K562 (cell line): ENCODE measurements at regions not wholly inside any gene's neighbourhood (a gene's known extent, or its start where the extent isn't known, plus 50 kb on each side); places are given as distances from the start of the nearest gene placed in this dataset.
A peak's percentile ranks its signal among the peaks of the same experiment; 100 is the strongest.

Source experiments
- ARID1B ChIP-seq: fragments of 450-650 bp; IDR thresholded peaks from 2 replicates; pipeline ENCODE4 v1.6.1; 2016; ENCODE audit warnings: antibody characterized with exemption, mild to moderate bottlenecking, inconsistent platforms
- CCAR2 ChIP-seq: fragments of 200-400 bp; formaldehyde crosslinking; IDR thresholded peaks from 2 replicates; pipeline ENCODE4 v1.6.1; 2017; ENCODE audit warnings: mild to moderate bottlenecking, low read depth, low read length
- ESRRB ChIP-seq: fragments of 250-450 bp; sonication (Bioruptor Pico); IDR thresholded peaks from 2 replicates; pipeline ENCODE4 v1.5.0; 2020; ENCODE audit warnings: mild to moderate bottlenecking, moderate library complexity, borderline replicate concordance
- HEY1 ChIP-seq: fragments of 250-450 bp; sonication (Bioruptor Pico); IDR thresholded peaks from 2 replicates; pipeline ENCODE4 v1.5.0; 2020; ENCODE audit warnings: mild to moderate bottlenecking, moderate library complexity, borderline replicate concordance
- MBD2 ChIP-seq: sonication (generic); IDR thresholded peaks from 2 replicates; pipeline ENCODE4 v1.6.1; 2016; ENCODE audit warnings: low read depth, borderline replicate concordance
- POLR2AphosphoS5 ChIP-seq: IDR thresholded peaks from 2 replicates; pipeline ENCODE4 v1.6.1; 2011; ENCODE audit warnings: mild to moderate bottlenecking, low read depth, low read length, moderate library complexity; ENCODE audit not compliant: control insufficient read depth, insufficient read depth
- RBM34 ChIP-seq: fragments of 200-400 bp; formaldehyde crosslinking; IDR thresholded peaks from 2 replicates; pipeline ENCODE4 v1.6.1; 2018; ENCODE audit warnings: low read length, borderline replicate concordance; ENCODE audit not compliant: insufficient read depth
- SETDB1 ChIP-seq: IDR thresholded peaks from one replicate; pipeline ENCODE4 v1.6.1; 2012; ENCODE audit warnings: low read length, control low read depth, inconsistent platforms
- TCF3 ChIP-seq: sonication (generic); formaldehyde crosslinking; IDR thresholded peaks from 2 replicates; pipeline ENCODE4 v1.4.0; 2020; ENCODE audit warnings: mild to moderate bottlenecking, missing genetic modification reagents
- ZNF584 ChIP-seq: fragments of 200-800 bp; sonication (Bioruptor generic); IDR thresholded peaks from 2 replicates; pipeline ENCODE4 v1.6.1; 2016; ENCODE audit warnings: low read depth, mild to moderate bottlenecking, missing genetic modification characterization, missing compliant biosample characterization
- ZNF766 ChIP-seq: fragments of 200-800 bp; sonication (Bioruptor generic); conservative IDR thresholded peaks from 2 replicates; pipeline ENCODE4 v1.6.1; 2016; ENCODE audit warnings: missing genetic modification characterization, missing compliant biosample characterization
- ZNF77 ChIP-seq: fragments of 250-450 bp; sonication (Bioruptor Pico); IDR thresholded peaks from 2 replicates; pipeline ENCODE4 v1.5.0; 2020
- TF ChIP-seq, protein P1 (sequence below): fragments of 450-650 bp; IDR thresholded peaks from 2 replicates; pipeline ENCODE4 v1.6.1; 2016; ENCODE audit warnings: low read depth
- TF ChIP-seq, protein P2 (sequence below): sonication (generic); formaldehyde crosslinking; IDR thresholded peaks from 2 replicates; pipeline ENCODE4 v1.8.0; 2023; ENCODE audit warnings: missing genetic modification reagents, mild to moderate bottlenecking, borderline replicate concordance
- TF ChIP-seq, protein P3 (sequence below): sonication (generic); formaldehyde crosslinking; IDR thresholded peaks from 2 replicates; pipeline ENCODE4 v1.8.0; 2022; ENCODE audit warnings: mild to moderate bottlenecking, low read depth, missing genetic modification reagents

DNA sequence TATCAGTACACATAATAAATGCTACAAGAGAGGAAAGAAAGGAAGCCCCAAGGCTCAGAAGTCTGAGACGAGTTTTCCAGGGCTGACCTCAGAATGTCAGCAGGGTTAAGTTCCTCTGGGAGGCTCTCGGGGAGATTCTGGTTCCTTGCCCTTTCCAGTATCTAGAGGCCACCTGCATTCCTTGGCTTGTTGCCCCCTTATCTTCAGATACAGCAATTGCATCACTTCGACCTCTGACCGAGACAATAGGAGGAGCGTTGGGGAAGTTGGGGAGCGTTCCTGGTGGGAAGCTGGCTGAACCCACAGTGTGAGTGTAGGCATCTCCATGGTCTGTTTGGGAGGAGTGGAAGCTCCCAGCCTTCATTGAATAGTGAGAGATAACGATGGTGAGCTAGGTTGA is 72.0 kb upstream of the MTPN start (continued):
- TF ChIP-seq POLR2AphosphoS5 (peak; percentile 89; the same call in 1 of the 2 replicates), ZNF77 (no peak), SETDB1 (no peak), MBD2 (no peak), ESRRB (no peak), ARID1B (peak; percentile 83), CCAR2 (no peak), TCF3 (CRISPR knock-in tag) (peak; percentile 18; the same call in 1 of the 2 replicates), RBM34 (no peak), HEY1 (CRISPR knock-in tag) (no peak), ZNF766 (CRISPR knock-in tag) (no peak), ZNF584 (CRISPR knock-in tag) (no peak)
- TF ChIP-seq, protein P1, sequence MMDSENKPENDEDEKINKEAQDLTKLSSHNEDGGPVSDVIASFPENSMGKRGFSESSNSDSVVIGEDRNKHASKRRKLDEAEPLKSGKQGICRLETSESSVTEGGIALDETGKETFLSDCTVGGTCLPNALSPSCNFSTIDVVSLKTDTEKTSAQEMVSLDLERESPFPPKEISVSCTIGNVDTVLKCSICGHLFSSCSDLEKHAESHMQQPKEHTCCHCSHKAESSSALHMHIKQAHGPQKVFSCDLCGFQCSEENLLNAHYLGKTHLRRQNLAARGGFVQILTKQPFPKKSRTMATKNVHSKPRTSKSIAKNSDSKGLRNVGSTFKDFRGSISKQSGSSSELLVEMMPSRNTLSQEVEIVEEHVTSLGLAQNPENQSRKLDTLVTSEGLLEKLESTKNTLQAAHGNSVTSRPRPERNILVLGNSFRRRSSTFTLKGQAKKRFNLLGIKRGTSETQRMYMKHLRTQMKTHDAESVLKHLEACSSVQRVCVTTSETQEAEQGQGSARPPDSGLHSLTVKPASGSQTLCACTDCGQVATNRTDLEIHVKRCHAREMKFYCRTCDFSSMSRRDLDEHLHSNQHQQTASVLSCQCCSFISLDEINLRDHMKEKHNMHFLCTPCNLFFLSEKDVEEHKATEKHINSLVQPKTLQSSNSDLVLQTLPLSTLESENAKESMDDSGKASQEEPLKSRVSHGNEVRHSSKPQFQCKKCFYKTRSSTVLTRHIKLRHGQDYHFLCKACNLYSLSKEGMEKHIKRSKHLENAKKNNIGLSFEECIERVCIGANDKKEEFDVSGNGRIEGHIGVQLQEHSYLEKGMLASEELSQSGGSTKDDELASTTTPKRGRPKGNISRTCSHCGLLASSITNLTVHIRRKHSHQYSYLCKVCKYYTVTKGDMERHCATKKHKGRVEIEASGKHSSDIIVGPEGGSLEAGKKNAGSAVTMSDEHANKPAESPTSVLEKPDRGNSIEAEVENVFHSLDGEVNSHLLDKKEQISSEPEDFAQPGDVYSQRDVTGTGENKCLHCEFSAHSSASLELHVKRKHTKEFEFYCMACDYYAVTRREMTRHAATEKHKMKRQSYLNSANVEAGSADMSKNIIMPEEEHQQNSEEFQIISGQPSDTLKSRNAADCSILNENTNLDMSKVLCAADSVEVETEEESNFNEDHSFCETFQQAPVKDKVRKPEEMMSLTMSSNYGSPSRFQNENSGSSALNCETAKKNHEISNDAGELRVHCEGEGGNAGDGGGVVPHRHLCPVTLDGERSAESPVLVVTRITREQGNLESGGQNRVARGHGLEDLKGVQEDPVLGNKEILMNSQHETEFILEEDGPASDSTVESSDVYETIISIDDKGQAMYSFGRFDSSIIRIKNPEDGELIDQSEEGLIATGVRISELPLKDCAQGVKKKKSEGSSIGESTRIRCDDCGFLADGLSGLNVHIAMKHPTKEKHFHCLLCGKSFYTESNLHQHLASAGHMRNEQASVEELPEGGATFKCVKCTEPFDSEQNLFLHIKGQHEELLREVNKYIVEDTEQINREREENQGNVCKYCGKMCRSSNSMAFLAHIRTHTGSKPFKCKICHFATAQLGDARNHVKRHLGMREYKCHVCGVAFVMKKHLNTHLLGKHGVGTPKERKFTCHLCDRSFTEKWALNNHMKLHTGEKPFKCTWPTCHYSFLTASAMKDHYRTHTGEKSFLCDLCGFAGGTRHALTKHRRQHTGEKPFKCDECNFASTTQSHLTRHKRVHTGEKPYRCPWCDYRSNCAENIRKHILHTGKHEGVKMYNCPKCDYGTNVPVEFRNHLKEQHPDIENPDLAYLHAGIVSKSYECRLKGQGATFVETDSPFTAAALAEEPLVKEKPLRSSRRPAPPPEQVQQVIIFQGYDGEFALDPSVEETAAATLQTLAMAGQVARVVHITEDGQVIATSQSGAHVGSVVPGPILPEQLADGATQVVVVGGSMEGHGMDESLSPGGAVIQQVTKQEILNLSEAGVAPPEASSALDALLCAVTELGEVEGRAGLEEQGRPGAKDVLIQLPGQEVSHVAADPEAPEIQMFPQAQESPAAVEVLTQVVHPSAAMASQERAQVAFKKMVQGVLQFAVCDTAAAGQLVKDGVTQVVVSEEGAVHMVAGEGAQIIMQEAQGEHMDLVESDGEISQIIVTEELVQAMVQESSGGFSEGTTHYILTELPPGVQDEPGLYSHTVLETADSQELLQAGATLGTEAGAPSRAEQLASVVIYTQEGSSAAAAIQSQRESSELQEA: no peak
- TF ChIP-seq, protein P2, sequence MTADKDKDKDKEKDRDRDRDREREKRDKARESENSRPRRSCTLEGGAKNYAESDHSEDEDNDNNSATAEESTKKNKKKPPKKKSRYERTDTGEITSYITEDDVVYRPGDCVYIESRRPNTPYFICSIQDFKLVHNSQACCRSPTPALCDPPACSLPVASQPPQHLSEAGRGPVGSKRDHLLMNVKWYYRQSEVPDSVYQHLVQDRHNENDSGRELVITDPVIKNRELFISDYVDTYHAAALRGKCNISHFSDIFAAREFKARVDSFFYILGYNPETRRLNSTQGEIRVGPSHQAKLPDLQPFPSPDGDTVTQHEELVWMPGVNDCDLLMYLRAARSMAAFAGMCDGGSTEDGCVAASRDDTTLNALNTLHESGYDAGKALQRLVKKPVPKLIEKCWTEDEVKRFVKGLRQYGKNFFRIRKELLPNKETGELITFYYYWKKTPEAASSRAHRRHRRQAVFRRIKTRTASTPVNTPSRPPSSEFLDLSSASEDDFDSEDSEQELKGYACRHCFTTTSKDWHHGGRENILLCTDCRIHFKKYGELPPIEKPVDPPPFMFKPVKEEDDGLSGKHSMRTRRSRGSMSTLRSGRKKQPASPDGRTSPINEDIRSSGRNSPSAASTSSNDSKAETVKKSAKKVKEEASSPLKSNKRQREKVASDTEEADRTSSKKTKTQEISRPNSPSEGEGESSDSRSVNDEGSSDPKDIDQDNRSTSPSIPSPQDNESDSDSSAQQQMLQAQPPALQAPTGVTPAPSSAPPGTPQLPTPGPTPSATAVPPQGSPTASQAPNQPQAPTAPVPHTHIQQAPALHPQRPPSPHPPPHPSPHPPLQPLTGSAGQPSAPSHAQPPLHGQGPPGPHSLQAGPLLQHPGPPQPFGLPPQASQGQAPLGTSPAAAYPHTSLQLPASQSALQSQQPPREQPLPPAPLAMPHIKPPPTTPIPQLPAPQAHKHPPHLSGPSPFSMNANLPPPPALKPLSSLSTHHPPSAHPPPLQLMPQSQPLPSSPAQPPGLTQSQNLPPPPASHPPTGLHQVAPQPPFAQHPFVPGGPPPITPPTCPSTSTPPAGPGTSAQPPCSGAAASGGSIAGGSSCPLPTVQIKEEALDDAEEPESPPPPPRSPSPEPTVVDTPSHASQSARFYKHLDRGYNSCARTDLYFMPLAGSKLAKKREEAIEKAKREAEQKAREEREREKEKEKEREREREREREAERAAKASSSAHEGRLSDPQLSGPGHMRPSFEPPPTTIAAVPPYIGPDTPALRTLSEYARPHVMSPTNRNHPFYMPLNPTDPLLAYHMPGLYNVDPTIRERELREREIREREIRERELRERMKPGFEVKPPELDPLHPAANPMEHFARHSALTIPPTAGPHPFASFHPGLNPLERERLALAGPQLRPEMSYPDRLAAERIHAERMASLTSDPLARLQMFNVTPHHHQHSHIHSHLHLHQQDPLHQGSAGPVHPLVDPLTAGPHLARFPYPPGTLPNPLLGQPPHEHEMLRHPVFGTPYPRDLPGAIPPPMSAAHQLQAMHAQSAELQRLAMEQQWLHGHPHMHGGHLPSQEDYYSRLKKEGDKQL (CRISPR knock-in tag): no peak
- TF ChIP-seq, protein P3, sequence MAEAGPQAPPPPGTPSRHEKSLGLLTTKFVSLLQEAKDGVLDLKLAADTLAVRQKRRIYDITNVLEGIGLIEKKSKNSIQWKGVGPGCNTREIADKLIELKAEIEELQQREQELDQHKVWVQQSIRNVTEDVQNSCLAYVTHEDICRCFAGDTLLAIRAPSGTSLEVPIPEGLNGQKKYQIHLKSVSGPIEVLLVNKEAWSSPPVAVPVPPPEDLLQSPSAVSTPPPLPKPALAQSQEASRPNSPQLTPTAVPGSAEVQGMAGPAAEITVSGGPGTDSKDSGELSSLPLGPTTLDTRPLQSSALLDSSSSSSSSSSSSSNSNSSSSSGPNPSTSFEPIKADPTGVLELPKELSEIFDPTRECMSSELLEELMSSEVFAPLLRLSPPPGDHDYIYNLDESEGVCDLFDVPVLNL (CRISPR knock-in tag): no peak
